Liver (tissue), 8 donors: ENCODE measurements at regions not wholly inside any gene's neighbourhood (a gene's known extent, or its start where the extent isn't known, plus 50 kb on each side); places are given as distances from the start of the nearest gene placed in this dataset.

Experiments used
- DNase-seq: peaks from one replicate; pipeline ENCODE4 v3.0.0-alpha.2; 2017; ENCODE audit warnings: low spot score
- H3K27ac ChIP-seq, 2 donors: one replicate each; pipeline ENCODE4 v1.7.0; 2013; ENCODE audit warnings: inconsistent platforms in 2 of 2, low read length in 2 of 2, control low read depth in 1 of 2, low read depth in 1 of 2, mild to moderate bottlenecking in 1 of 2
- H3K27me3 ChIP-seq, 4 donors: one replicate each; pipeline versions ENCODE4 v1.6.1 to v1.7.0; 2013; ENCODE audit warnings: low read length in 3 of 4, inconsistent platforms in 1 of 4, mild to moderate bottlenecking in 1 of 4, moderate library complexity in 1 of 4; ENCODE audit not compliant: control insufficient read depth in 4 of 4, insufficient read depth in 4 of 4
- H3K36me3 ChIP-seq, 4 donors: one replicate each; pipeline versions ENCODE4 v1.6.1 to v1.7.0; 2013; ENCODE audit warnings: low read length in 3 of 4, mild to moderate bottlenecking in 3 of 4, low read depth in 1 of 4, moderate library complexity in 1 of 4; ENCODE audit not compliant: control insufficient read depth in 4 of 4, insufficient read depth in 3 of 4
- H3K4me1 ChIP-seq, 4 donors: one replicate each; pipeline versions ENCODE4 v1.6.1 to v1.7.0; 2013; ENCODE audit warnings: low read length in 3 of 4, mild to moderate bottlenecking in 3 of 4, moderate library complexity in 1 of 4; ENCODE audit not compliant: control insufficient read depth in 4 of 4, insufficient read depth in 4 of 4
- H3K4me3 ChIP-seq, 3 donors: one replicate each; pipeline versions ENCODE4 v1.6.1 to v1.7.0; 2013; ENCODE audit warnings: low read length in 3 of 3, control low read depth in 1 of 3, low read depth in 1 of 3, mild to moderate bottlenecking in 1 of 3
- H3K9ac ChIP-seq, 2 donors: one replicate each; pipeline ENCODE4 v1.7.0; 2013; ENCODE audit warnings: low read length in 2 of 2, mild to moderate bottlenecking in 2 of 2, moderate library complexity in 2 of 2, control low read depth in 1 of 2, low read depth in 1 of 2
- H3K9me3 ChIP-seq, 4 donors: one replicate each; pipeline versions ENCODE4 v1.6.1 to v1.7.0; 2013; ENCODE audit warnings: low read length in 3 of 4; ENCODE audit not compliant: control insufficient read depth in 4 of 4
- FOXA1 ChIP-seq: IDR thresholded peaks from 2 replicates; pipeline ENCODE4 v1.6.1; 2016; ENCODE audit warnings: antibody characterized with exemption
- HNF4A ChIP-seq, 2 donors: conservative IDR thresholded peaks; 2 replicates each; pipeline ENCODE4 v1.6.1; 2016; ENCODE audit warnings: antibody characterized with exemption in 2 of 2, mild to moderate bottlenecking in 2 of 2
- HNF4G ChIP-seq: IDR thresholded peaks from 2 replicates; pipeline ENCODE4 v1.6.1; 2016; ENCODE audit warnings: antibody characterized with exemption
- JUND ChIP-seq, 2 donors: IDR thresholded peaks; 2 replicates each; pipeline ENCODE4 v1.6.1; 2016; ENCODE audit warnings: antibody characterized with exemption in 2 of 2
- RAD21 ChIP-seq, 2 donors: IDR thresholded peaks; 2 replicates each; pipeline ENCODE4 v1.6.1; 2016; ENCODE audit warnings: antibody characterized with exemption in 2 of 2, mild to moderate bottlenecking in 2 of 2
- RXRA ChIP-seq, 2 donors: IDR thresholded peaks; 2 replicates each; pipeline ENCODE4 v1.6.1; 2017 to 2018; ENCODE audit warnings: antibody characterized with exemption in 2 of 2, mild to moderate bottlenecking in 1 of 2
- SP1 ChIP-seq: IDR thresholded peaks from 2 replicates; pipeline ENCODE4 v1.6.1; 2018; ENCODE audit warnings: antibody characterized with exemption, mild to moderate bottlenecking
- TAF1 ChIP-seq: conservative IDR thresholded peaks from 2 replicates; pipeline ENCODE4 v1.6.1; 2016; ENCODE audit warnings: antibody characterized with exemption, mild to moderate bottlenecking
- WGBS: extraction: QIAGEN DNeasy Blood & Tissue Kit; methylation state at CpG from one replicate; pipeline ENCODE4 v1.1.7; 2013; 5-methylcytosine and 5-hydroxymethylcytosine counted together
- TF ChIP-seq, protein P1 (sequence below): IDR thresholded peaks from 2 replicates; pipeline ENCODE4 v1.6.1; 2016; ENCODE audit warnings: antibody characterized with exemption
- TF ChIP-seq, protein P2 (sequence below): fragments of 150-350 bp; IDR thresholded peaks from 2 replicates; pipeline ENCODE4 v1.5.1; 2017; ENCODE audit warnings: improper control_type of control experiment, low read depth, low read length; ENCODE audit not compliant: missing input control
- TF ChIP-seq, protein P3 (sequence below): IDR thresholded peaks from 2 replicates; pipeline ENCODE4 v1.6.1; 2016; ENCODE audit warnings: antibody characterized with exemption
- TF ChIP-seq, protein P4 (sequence below): IDR thresholded peaks from 2 replicates; pipeline ENCODE4 v1.6.1; 2016; ENCODE audit warnings: antibody characterized with exemption, mild to moderate bottlenecking
- donor health status: healthy.
- donor health status: healthy.
- donor health status: healthy.
- donor health status: healthy.
- donor health status: healthy.

DNA sequence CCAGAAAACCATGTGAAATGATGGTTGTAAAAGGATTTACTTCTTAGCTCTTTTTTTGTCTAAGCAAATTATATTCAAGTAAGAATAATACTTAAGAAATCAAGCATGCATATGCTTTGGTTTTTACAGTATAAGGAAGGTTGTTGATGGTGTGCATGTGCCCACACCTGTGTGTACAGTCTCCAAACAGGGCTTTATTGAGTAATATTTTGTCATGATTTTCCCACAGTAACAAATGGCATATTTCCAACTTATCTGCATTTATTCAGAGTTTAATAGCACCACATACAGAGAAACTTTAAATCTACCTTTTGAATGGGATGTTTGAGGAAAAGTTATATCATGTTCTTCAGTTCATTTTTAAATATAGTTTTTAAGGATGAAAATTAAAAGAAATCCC lies 76.5 kb upstream of the DSG1 start:
- Histone ChIP-seq H3K36me3 (no peaks in the 10 kb centered on the region), H3K4me3 (no peak overlapping the region), H3K27ac (no peak overlapping the region), H3K4me1 (peaks cover 4 to 37% (median 31%) of the 10 kb centered on the region in 4 donors), H3K27me3 (no peaks in the 10 kb centered on the region), H3K9ac (no peak overlapping the region), H3K9me3 (no peaks in the 10 kb centered on the region)
- DNase-seq = no peak
- TF ChIP-seq JUND (IDR thresholded peaks at IDR 0.05) (no peak), HNF4A (conservative IDR thresholded peaks at IDR 0.05) (no peak), HNF4G (no peak), SP1 (no peak)
- TF ChIP-seq, protein P1, sequence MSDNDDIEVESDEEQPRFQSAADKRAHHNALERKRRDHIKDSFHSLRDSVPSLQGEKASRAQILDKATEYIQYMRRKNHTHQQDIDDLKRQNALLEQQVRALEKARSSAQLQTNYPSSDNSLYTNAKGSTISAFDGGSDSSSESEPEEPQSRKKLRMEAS = no peak
- TF ChIP-seq, protein P2, sequence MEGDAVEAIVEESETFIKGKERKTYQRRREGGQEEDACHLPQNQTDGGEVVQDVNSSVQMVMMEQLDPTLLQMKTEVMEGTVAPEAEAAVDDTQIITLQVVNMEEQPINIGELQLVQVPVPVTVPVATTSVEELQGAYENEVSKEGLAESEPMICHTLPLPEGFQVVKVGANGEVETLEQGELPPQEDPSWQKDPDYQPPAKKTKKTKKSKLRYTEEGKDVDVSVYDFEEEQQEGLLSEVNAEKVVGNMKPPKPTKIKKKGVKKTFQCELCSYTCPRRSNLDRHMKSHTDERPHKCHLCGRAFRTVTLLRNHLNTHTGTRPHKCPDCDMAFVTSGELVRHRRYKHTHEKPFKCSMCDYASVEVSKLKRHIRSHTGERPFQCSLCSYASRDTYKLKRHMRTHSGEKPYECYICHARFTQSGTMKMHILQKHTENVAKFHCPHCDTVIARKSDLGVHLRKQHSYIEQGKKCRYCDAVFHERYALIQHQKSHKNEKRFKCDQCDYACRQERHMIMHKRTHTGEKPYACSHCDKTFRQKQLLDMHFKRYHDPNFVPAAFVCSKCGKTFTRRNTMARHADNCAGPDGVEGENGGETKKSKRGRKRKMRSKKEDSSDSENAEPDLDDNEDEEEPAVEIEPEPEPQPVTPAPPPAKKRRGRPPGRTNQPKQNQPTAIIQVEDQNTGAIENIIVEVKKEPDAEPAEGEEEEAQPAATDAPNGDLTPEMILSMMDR = no peak
- TF ChIP-seq, protein P3, sequence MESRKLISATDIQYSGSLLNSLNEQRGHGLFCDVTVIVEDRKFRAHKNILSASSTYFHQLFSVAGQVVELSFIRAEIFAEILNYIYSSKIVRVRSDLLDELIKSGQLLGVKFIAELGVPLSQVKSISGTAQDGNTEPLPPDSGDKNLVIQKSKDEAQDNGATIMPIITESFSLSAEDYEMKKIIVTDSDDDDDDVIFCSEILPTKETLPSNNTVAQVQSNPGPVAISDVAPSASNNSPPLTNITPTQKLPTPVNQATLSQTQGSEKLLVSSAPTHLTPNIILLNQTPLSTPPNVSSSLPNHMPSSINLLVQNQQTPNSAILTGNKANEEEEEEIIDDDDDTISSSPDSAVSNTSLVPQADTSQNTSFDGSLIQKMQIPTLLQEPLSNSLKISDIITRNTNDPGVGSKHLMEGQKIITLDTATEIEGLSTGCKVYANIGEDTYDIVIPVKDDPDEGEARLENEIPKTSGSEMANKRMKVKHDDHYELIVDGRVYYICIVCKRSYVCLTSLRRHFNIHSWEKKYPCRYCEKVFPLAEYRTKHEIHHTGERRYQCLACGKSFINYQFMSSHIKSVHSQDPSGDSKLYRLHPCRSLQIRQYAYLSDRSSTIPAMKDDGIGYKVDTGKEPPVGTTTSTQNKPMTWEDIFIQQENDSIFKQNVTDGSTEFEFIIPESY = no peak

DNA sequence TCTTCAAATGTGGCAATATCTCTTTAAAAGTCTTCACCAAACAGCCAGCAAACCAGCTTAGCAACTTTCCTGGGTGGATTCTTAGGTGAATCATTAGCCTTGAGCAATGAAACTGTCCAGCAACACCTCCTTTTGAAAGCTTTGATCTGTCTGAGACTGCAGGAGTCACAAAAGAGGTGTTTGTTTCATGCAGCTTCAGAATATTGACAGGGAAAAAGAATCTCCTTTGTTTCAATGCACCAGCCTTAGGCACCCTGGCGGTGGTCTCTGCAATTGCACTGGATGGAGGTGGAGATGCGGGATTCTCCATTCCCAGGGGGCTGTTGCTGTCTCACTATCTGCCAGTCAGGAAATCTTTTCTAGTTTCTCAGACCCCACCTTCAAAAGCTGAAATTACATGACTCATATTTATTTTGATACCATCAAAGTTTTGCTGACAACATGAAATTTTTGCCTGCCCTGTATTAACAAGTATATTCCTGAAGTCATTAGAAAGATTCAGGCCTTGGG lies 76.0 kb upstream of the DSG1 start:
- TF ChIP-seq JUND (IDR thresholded peaks at IDR 0.05) (peak; percentile 19 to 63), RAD21 (IDR thresholded peaks at IDR 0.05) (peak; percentile 55 to 76), FOXA1 (no peak), SP1 (peak; percentile 46), HNF4G (no peak), RXRA (IDR thresholded peaks at IDR 0.05) (peak; percentile 29 to 43), TAF1 (no peak), HNF4A (conservative IDR thresholded peaks at IDR 0.05) (peak; percentile 38 to 41)
- TF ChIP-seq, protein P2 = peak; percentile 51
- TF ChIP-seq, protein P4, sequence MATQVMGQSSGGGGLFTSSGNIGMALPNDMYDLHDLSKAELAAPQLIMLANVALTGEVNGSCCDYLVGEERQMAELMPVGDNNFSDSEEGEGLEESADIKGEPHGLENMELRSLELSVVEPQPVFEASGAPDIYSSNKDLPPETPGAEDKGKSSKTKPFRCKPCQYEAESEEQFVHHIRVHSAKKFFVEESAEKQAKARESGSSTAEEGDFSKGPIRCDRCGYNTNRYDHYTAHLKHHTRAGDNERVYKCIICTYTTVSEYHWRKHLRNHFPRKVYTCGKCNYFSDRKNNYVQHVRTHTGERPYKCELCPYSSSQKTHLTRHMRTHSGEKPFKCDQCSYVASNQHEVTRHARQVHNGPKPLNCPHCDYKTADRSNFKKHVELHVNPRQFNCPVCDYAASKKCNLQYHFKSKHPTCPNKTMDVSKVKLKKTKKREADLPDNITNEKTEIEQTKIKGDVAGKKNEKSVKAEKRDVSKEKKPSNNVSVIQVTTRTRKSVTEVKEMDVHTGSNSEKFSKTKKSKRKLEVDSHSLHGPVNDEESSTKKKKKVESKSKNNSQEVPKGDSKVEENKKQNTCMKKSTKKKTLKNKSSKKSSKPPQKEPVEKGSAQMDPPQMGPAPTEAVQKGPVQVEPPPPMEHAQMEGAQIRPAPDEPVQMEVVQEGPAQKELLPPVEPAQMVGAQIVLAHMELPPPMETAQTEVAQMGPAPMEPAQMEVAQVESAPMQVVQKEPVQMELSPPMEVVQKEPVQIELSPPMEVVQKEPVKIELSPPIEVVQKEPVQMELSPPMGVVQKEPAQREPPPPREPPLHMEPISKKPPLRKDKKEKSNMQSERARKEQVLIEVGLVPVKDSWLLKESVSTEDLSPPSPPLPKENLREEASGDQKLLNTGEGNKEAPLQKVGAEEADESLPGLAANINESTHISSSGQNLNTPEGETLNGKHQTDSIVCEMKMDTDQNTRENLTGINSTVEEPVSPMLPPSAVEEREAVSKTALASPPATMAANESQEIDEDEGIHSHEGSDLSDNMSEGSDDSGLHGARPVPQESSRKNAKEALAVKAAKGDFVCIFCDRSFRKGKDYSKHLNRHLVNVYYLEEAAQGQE = peak; percentile 48
- TF ChIP-seq, protein P1 = peak; percentile 53
- Histone ChIP-seq H3K4me3 (no peak overlapping the region), H3K4me1 (peaks cover 4 to 37% (median 31%) of the 10 kb centered on the region in 4 donors), H3K9me3 (no peaks in the 10 kb centered on the region), H3K27me3 (no peaks in the 10 kb centered on the region), H3K27ac (peak overlapping the region; percentile 11 to 20), H3K9ac (no peak overlapping the region), H3K36me3 (no peaks in the 10 kb centered on the region)
- no peak for DNase-seq
- 38% methylated on average over 2 of the region's 2 CpGs for WGBS
